ENCODE measurements at regions not wholly inside any gene's neighbourhood (a gene's known extent, or its start where the extent isn't known, plus 50 kb on each side); places are given as distances from the start of the nearest gene placed in this dataset.
"Not testable (repeated sequence)": the region's sequence is repeated elsewhere in the genome, so short reads cannot be mapped to it uniquely, and the experiment has no call there.

- no peak for DNase-seq
Measured at GRCh38 chr7:52243685-52244084, 791.7 kb upstream of the POM121L12 start.

- DNase-seq: no peak
Measured at GRCh38 chr7:52233248-52233647, 802.2 kb upstream of the POM121L12 start.

- DNase-seq: no peak
Measured at GRCh38 chr7:52211930-52212329, 823.5 kb upstream of the POM121L12 start.

GRCh38 chr7:52209614-52210013 lies 825.8 kb upstream of the POM121L12 start:
- no peak for DNase-seq

- no peak for DNase-seq
Measured at GRCh38 chr7:52197221-52197620, 838.2 kb upstream of the POM121L12 start.

- no peak for DNase-seq
Measured at GRCh38 chr7:52195664-52196063, 839.8 kb upstream of the POM121L12 start.

- no peak for DNase-seq
Measured at GRCh38 chr7:52189153-52189778, 846.2 kb upstream of the POM121L12 start.

- no peak for DNase-seq
Measured at GRCh38 chr7:52184006-52184703, 851.3 kb upstream of the POM121L12 start.

GRCh38 chr7:52179934-52180333 lies 855.5 kb upstream of the POM121L12 start:
- no peak for DNase-seq

- DNase-seq: no peak
Measured at GRCh38 chr7:52168085-52168484, 851.5 kb upstream of the COBL start.

GRCh38 chr7:52163311-52163710 lies 846.7 kb upstream of the COBL start:
- no peak for DNase-seq

GRCh38 chr7:52161483-52161882 lies 844.9 kb upstream of the COBL start:
- DNase-seq: no peak

- not testable (repeated sequence) for DNase-seq
Measured at GRCh38 chr7:52159421-52159820, 842.8 kb upstream of the COBL start.

GRCh38 chr7:52154382-52154781 lies 837.8 kb upstream of the COBL start:
- no peak for DNase-seq

- no peak for DNase-seq
Measured at GRCh38 chr7:52151559-52151958, 835.0 kb upstream of the COBL start.

GRCh38 chr7:52150952-52151351 lies 834.3 kb upstream of the COBL start:
- DNase-seq: no peak

GRCh38 chr7:52146871-52147634 lies 830.4 kb upstream of the COBL start:
- no peak for DNase-seq

- no peak for DNase-seq
Measured at GRCh38 chr7:52143219-52143618, 826.6 kb upstream of the COBL start.

GRCh38 chr7:52140851-52141250 lies 824.2 kb upstream of the COBL start:
- no peak for DNase-seq

GRCh38 chr7:52135403-52135802 lies 818.8 kb upstream of the COBL start:
- no peak for DNase-seq

- no peak for DNase-seq
Measured at GRCh38 chr7:52129278-52129677, 812.7 kb upstream of the COBL start.

- no peak for DNase-seq
Measured at GRCh38 chr7:52120912-52121311, 804.3 kb upstream of the COBL start.

- DNase-seq: no peak
Measured at GRCh38 chr7:52119537-52119936, 802.9 kb upstream of the COBL start.

GRCh38 chr7:52114509-52114908 lies 797.9 kb upstream of the COBL start:
- no peak for DNase-seq
